ENCODE measurements at regions not wholly inside any gene's neighbourhood (a gene's known extent, or its start where the extent isn't known, plus 50 kb on each side); places are given as distances from the start of the nearest gene placed in this dataset.
A peak's percentile ranks its signal among the peaks of the same experiment; 100 is the strongest.

DNA sequence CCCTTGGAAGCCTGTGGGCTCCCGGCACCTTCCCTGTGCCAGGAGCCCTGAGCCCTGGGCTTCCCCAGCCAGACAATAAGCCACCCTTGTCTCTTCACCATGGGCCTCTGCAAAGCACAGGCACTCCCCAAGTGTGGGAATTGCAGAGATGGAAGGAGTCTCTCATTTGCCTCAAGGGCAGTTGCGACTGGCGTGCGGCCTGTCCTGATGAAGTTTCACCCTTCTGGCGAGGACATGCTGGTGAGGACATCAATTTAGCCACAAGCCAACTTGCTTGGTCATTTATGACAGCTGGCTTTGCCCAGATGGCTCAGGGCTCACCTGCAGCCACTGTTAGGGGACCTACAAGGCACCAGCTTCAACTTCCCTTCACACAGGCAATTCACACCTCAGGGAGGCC, 180.2 kb downstream of the ANAPC1 start:
- Histone ChIP-seq H3K9ac (ENCODE audit: extremely low read depth, low read length, poor library complexity, severe bottlenecking) (no peak overlapping the region), H3K27me3 (ENCODE audit: control insufficient read depth, insufficient read depth, low read length, poor library complexity, severe bottlenecking) (no peaks in the 10 kb centered on the region), H3K9me3 (ENCODE audit: control insufficient read depth, low read length) (no peaks in the 10 kb centered on the region), H3K4me1 (ENCODE audit: control insufficient read depth, insufficient read depth, low read length) (peaks cover 3% of the 10 kb centered on the region), H3K27ac (ENCODE audit: low read depth, low read length) (no peak overlapping the region), H3K36me3 (ENCODE audit: control insufficient read depth, insufficient read depth, low read length) (no peaks in the 10 kb centered on the region), H3K4me3 (ENCODE audit: low read length) (no peak overlapping the region)
- no peak overlapping the region for H3K4me3 Mint-ChIP-seq
- no peaks in the 10 kb centered on the region for H3K36me3 Mint-ChIP-seq (ENCODE audit: low read depth)
- H3K27ac Mint-ChIP-seq: no peak overlapping the region
- 93% methylated on average over 5 of the region's 5 CpGs; no CpG with 5 or more reads in 1 of the 2 experiments for WGBS, 2 experiments (ENCODE audit: insufficient coverage in 1 of 2, insufficient read length in 1 of 2)
- TF ChIP-seq, protein P1, sequence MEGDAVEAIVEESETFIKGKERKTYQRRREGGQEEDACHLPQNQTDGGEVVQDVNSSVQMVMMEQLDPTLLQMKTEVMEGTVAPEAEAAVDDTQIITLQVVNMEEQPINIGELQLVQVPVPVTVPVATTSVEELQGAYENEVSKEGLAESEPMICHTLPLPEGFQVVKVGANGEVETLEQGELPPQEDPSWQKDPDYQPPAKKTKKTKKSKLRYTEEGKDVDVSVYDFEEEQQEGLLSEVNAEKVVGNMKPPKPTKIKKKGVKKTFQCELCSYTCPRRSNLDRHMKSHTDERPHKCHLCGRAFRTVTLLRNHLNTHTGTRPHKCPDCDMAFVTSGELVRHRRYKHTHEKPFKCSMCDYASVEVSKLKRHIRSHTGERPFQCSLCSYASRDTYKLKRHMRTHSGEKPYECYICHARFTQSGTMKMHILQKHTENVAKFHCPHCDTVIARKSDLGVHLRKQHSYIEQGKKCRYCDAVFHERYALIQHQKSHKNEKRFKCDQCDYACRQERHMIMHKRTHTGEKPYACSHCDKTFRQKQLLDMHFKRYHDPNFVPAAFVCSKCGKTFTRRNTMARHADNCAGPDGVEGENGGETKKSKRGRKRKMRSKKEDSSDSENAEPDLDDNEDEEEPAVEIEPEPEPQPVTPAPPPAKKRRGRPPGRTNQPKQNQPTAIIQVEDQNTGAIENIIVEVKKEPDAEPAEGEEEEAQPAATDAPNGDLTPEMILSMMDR (conservative IDR thresholded peaks at IDR 0.05): no peak
- H3K27me3 Mint-ChIP-seq (ENCODE audit: insufficient read depth): no peaks in the 10 kb centered on the region
- DNase-seq: peak; percentile 60
- H3K4me1 Mint-ChIP-seq: peaks cover 17% of the 10 kb centered on the region
- no peaks in the 10 kb centered on the region for H3K9me3 Mint-ChIP-seq

DNA sequence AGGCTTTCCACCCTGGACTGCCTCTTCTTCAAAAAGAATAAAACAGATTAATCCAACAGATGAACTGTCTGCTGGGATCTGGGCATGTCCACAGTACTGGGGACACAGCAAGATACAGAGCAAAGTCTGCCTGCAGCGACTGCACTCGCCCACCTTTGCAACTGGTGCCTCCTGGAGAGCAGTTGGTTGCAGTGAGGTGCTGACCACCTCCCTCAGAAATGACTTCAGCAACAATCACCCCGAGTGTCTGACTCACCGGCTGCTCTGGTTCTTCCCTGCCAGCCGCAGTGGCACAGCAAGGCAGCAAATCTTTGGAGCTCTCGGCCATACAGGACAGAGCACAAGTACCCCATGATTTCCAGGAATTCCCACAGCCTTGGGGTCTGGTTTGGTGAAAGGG, 179.7 kb downstream of the ANAPC1 start:
- TF ChIP-seq, protein P1 (conservative IDR thresholded peaks at IDR 0.05): no peak
- no peak overlapping the region for H3K27ac ChIP-seq (ENCODE audit: low read depth, low read length)
- 76 to 88% methylated on average over 4 to 6 of the region's 6 CpGs for WGBS, 2 experiments (ENCODE audit: insufficient coverage in 1 of 2, insufficient read length in 1 of 2)

DNA sequence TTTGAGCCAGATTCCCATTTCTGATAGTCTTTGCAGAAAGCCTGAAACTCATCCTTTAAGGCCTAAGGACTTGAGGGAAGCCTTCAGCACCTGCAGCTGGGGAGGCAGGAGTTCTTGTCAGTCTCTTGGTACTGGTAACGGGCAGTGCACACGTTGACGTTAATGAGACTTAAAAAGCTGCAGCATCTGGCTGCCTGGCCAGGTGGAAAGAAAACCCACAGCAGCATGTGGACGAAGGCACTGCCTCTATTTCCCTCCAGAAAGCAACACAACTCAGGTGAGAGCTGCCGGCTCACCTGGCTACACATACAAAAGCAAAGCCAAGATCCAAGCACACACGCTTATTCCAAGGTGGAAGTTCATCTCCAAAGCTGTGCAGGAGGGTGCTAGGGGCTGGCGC, 178.8 kb downstream of the ANAPC1 start:
- Mint-ChIP-seq H3K27ac (peak overlapping the region; percentile 70), H3K36me3 (ENCODE audit: low read depth) (no peaks in the 10 kb centered on the region), H3K27me3 (ENCODE audit: insufficient read depth) (no peaks in the 10 kb centered on the region), H3K9me3 (no peaks in the 10 kb centered on the region), H3K4me3 (no peak overlapping the region), H3K4me1 (peaks cover 15% of the 10 kb centered on the region)
- no peaks in the 10 kb centered on the region for H3K27me3 ChIP-seq (ENCODE audit: control insufficient read depth, insufficient read depth, low read length, poor library complexity, severe bottlenecking)
- H3K4me1 ChIP-seq (ENCODE audit: control insufficient read depth, insufficient read depth, low read length): peaks cover 3% of the 10 kb centered on the region
- WGBS, 2 experiments (ENCODE audit: insufficient coverage in 1 of 2, insufficient read length in 1 of 2): 77% methylated on average over 4 to 7 of the region's 7 CpGs
- H3K9ac ChIP-seq (ENCODE audit: extremely low read depth, low read length, poor library complexity, severe bottlenecking): no peak overlapping the region
- no peak overlapping the region for H3K4me3 ChIP-seq (ENCODE audit: low read length)
- peak; percentile 59 for DNase-seq
- H3K9me3 ChIP-seq (ENCODE audit: control insufficient read depth, low read length): no peaks in the 10 kb centered on the region
- no peaks in the 10 kb centered on the region for H3K36me3 ChIP-seq (ENCODE audit: control insufficient read depth, insufficient read depth, low read length)
- H3K27ac ChIP-seq (ENCODE audit: low read depth, low read length): peak overlapping the region; percentile 26
- TF ChIP-seq, protein P1 (conservative IDR thresholded peaks at IDR 0.05): no peak

More for the DNA sequence above, 179.7 kb downstream of the ANAPC1 start:
- DNase-seq: peak; percentile 62
- no peaks in the 10 kb centered on the region for H3K36me3 Mint-ChIP-seq (ENCODE audit: low read depth)
- H3K9me3 ChIP-seq (ENCODE audit: control insufficient read depth, low read length): no peaks in the 10 kb centered on the region
- no peak overlapping the region for H3K9ac ChIP-seq (ENCODE audit: extremely low read depth, low read length, poor library complexity, severe bottlenecking)
- peaks cover 3% of the 10 kb centered on the region for H3K4me1 ChIP-seq (ENCODE audit: control insufficient read depth, insufficient read depth, low read length)
- no peaks in the 10 kb centered on the region for H3K36me3 ChIP-seq (ENCODE audit: control insufficient read depth, insufficient read depth, low read length)
- no peak overlapping the region for H3K4me3 Mint-ChIP-seq
- H3K4me1 Mint-ChIP-seq: peaks cover 14% of the 10 kb centered on the region
- no peaks in the 10 kb centered on the region for H3K27me3 ChIP-seq (ENCODE audit: control insufficient read depth, insufficient read depth, low read length, poor library complexity, severe bottlenecking)
- H3K4me3 ChIP-seq (ENCODE audit: low read length): no peak overlapping the region
- no peaks in the 10 kb centered on the region for H3K27me3 Mint-ChIP-seq (ENCODE audit: insufficient read depth)
- no peaks in the 10 kb centered on the region for H3K9me3 Mint-ChIP-seq
- no peak overlapping the region for H3K27ac Mint-ChIP-seq
